K562 (cell line): ENCODE measurements at regions not wholly inside any gene's neighbourhood (a gene's known extent, or its start where the extent isn't known, plus 50 kb on each side); places are given as distances from the start of the nearest gene placed in this dataset.

Source experiments
- HDGF ChIP-seq: fragments of 450-650 bp; IDR thresholded peaks from 2 replicates; pipeline ENCODE4 v1.6.1; 2016
- NFIC ChIP-seq: fragments of 450-650 bp; IDR thresholded peaks from 2 replicates; pipeline ENCODE4 v1.6.1; 2017; ENCODE audit warnings: mild to moderate bottlenecking, inconsistent platforms
- NFRKB ChIP-seq: fragments of 450-650 bp; IDR thresholded peaks from 2 replicates; pipeline ENCODE4 v1.6.1; 2016; ENCODE audit warnings: low read depth
- POLR2A ChIP-seq: fragments of 450-650 bp; conservative IDR thresholded peaks from 2 replicates; pipeline ENCODE4 v1.6.1; 2016
- POLR2AphosphoS5 ChIP-seq: IDR thresholded peaks from 2 replicates; pipeline ENCODE4 v1.6.1; 2011; ENCODE audit warnings: mild to moderate bottlenecking, low read depth, low read length, moderate library complexity; ENCODE audit not compliant: control insufficient read depth, insufficient read depth
- ZBTB17 ChIP-seq: fragments of 450-650 bp; formaldehyde crosslinking; IDR thresholded peaks from 2 replicates; pipeline ENCODE4 v1.4.0; 2020; ENCODE audit warnings: mild to moderate bottlenecking
- ZNF76 ChIP-seq: fragments of 250-450 bp; sonication (Bioruptor Pico); IDR thresholded peaks from 2 replicates; pipeline ENCODE4 v1.4.0; 2020; ENCODE audit warnings: mild to moderate bottlenecking, moderate library complexity, borderline replicate concordance
- TF ChIP-seq, protein P1 (sequence below), 3 experiments: IDR thresholded peaks in 2 of 3; conservative IDR thresholded peaks in 1 of 3; 2 replicates each; pipeline ENCODE4 v1.5.1; 2011 to 2012; ENCODE audit warnings: low read length in 3 of 3, mild to moderate bottlenecking in 3 of 3, control low read depth in 2 of 3, improper control_type of control experiment in 1 of 3, inconsistent platforms in 1 of 3, low read depth in 1 of 3, mixed read lengths in 1 of 3, moderate library complexity in 1 of 3; ENCODE audit not compliant: insufficient read depth in 2 of 3

- TF ChIP-seq, protein P1, sequence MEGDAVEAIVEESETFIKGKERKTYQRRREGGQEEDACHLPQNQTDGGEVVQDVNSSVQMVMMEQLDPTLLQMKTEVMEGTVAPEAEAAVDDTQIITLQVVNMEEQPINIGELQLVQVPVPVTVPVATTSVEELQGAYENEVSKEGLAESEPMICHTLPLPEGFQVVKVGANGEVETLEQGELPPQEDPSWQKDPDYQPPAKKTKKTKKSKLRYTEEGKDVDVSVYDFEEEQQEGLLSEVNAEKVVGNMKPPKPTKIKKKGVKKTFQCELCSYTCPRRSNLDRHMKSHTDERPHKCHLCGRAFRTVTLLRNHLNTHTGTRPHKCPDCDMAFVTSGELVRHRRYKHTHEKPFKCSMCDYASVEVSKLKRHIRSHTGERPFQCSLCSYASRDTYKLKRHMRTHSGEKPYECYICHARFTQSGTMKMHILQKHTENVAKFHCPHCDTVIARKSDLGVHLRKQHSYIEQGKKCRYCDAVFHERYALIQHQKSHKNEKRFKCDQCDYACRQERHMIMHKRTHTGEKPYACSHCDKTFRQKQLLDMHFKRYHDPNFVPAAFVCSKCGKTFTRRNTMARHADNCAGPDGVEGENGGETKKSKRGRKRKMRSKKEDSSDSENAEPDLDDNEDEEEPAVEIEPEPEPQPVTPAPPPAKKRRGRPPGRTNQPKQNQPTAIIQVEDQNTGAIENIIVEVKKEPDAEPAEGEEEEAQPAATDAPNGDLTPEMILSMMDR (IDR thresholded peaks at IDR 0.05 in 2 of 3, conservative IDR thresholded peaks at IDR 0.05 in 1 of 3; ENCODE audit: insufficient read depth in 2 of 3, low read depth in 1 of 3, low read length in 3 of 3), result no peak
- no peak for TF ChIP-seq NFIC
- TF ChIP-seq POLR2A, result no peak
- no peak for TF ChIP-seq ZBTB17 (CRISPR knock-in tag)
- TF ChIP-seq NFRKB, result no peak
- no peak for TF ChIP-seq HDGF
- no peak for TF ChIP-seq ZNF76 (CRISPR knock-in tag)
- TF ChIP-seq POLR2AphosphoS5, result no peak
Observed at GRCh38 chr4:53748328-53748772, 157.1 kb upstream of the LNX1 start.
